ENCODE measurements at regions not wholly inside any gene's neighbourhood (a gene's known extent, or its start where the extent isn't known, plus 50 kb on each side); places are given as distances from the start of the nearest gene placed in this dataset.

DNA sequence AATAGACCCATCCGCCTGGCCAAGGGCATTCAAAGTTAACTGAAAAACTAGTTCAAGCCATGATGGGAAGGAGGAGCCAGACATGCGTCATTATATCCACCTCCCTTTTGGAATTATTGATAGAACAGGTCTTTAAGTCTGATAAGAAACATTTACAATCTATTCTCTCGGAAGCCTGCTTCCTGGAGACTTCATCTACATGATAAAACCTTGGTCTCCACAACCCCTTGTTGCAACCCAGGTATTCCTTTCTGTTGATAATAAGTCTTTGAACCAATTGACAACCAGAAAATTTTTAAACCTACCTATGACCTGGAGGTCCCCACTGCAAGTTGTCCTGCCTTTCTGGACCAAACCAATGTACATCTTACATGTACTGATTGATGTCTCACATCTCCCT lies 451.3 kb downstream of the NAF1 start:
- TF ChIP-seq SP1 (IDR thresholded peaks at IDR 0.05) = no peak
- TF ChIP-seq, protein P1, sequence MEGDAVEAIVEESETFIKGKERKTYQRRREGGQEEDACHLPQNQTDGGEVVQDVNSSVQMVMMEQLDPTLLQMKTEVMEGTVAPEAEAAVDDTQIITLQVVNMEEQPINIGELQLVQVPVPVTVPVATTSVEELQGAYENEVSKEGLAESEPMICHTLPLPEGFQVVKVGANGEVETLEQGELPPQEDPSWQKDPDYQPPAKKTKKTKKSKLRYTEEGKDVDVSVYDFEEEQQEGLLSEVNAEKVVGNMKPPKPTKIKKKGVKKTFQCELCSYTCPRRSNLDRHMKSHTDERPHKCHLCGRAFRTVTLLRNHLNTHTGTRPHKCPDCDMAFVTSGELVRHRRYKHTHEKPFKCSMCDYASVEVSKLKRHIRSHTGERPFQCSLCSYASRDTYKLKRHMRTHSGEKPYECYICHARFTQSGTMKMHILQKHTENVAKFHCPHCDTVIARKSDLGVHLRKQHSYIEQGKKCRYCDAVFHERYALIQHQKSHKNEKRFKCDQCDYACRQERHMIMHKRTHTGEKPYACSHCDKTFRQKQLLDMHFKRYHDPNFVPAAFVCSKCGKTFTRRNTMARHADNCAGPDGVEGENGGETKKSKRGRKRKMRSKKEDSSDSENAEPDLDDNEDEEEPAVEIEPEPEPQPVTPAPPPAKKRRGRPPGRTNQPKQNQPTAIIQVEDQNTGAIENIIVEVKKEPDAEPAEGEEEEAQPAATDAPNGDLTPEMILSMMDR (IDR thresholded peaks at IDR 0.05; ENCODE audit: low read depth, low read length, missing input control) = no peak
- no peak for TF ChIP-seq FOXA1 (IDR thresholded peaks at IDR 0.05)
- TF ChIP-seq, protein P2, sequence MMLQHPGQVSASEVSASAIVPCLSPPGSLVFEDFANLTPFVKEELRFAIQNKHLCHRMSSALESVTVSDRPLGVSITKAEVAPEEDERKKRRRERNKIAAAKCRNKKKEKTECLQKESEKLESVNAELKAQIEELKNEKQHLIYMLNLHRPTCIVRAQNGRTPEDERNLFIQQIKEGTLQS (IDR thresholded peaks at IDR 0.05) = no peak
- no peak for TF ChIP-seq MAX (IDR thresholded peaks at IDR 0.05)
- TF ChIP-seq REST (IDR thresholded peaks at IDR 0.05) = no peak

Measured in liver (tissue), 3 donors.